Activated T-helper 2 cell treated with anti-CD3 and anti-CD28 coated beads, Interferon-gamma antibody, Interleukin-2, Interleukin-4, amounts not matched to agents 10 μg/mL and 5 μg/mL and 100 μg/mL, durations not matched to agents 14 hours and 24 hours and 36 hours (primary cell): ENCODE measurements at regions not wholly inside any gene's neighbourhood (a gene's known extent, or its start where the extent isn't known, plus 50 kb on each side); places are given as distances from the start of the nearest gene placed in this dataset.

ENCODE experiments used
- DNase-seq: peaks from one replicate; pipeline ENCODE4 v3.0.0; 2021; ENCODE audit warnings: low spot score
- H3K27ac Mint-ChIP-seq: one replicate; pipeline ENCODE4 v1.8.0; 2021; ENCODE audit warnings: mixed read lengths
- H3K27me3 Mint-ChIP-seq: one replicate; pipeline ENCODE4 v1.8.0; 2021; ENCODE audit warnings: low read depth, mixed read lengths
- H3K36me3 Mint-ChIP-seq: one replicate; pipeline ENCODE4 v1.8.0; 2021; ENCODE audit warnings: low read depth, mixed read lengths
- H3K4me1 Mint-ChIP-seq: one replicate; pipeline ENCODE4 v1.8.0; 2021; ENCODE audit warnings: low read depth, mixed read lengths
- H3K4me3 Mint-ChIP-seq: one replicate; pipeline ENCODE4 v1.8.0; 2021; ENCODE audit warnings: low read depth, mild to moderate bottlenecking, moderate library complexity, mixed read lengths
- H3K9me3 Mint-ChIP-seq: one replicate; pipeline ENCODE4 v1.8.0; 2021; ENCODE audit warnings: mixed read lengths
- intact Hi-C: fragments of 100-400 bp; cut with micrococcal nuclease; formaldehyde crosslinking; loops from one replicate; pipeline ENCODE4 v1.15.1; 2023

DNA sequence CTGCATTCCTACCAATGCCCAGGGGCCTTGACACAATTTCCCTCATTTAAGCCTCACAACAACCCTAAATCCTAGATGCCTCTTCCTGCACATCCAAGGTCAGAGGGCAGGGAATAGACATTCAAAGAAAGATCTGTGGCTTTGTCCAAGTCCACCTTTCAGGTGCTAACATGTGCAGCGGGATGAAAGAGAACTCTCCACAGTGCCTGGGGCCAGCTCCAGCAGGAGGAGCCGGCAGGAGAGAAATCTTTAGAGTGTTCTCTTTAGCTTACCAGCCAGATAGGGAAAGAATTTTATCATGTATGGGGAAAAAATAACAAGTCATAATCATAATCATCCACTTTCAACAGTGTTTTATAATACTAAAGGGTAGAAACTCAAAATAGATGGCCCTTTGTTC lies 319.7 kb downstream of the MATN1 start:
- Mint-ChIP-seq H3K4me3 (no peak overlapping the region), H3K27me3 (peaks cover 3% of the 10 kb centered on the region), H3K9me3 (no peaks in the 10 kb centered on the region), H3K4me1 (no peaks in the 10 kb centered on the region), H3K36me3 (no peaks in the 10 kb centered on the region), H3K27ac (no peak overlapping the region)
- DNase-seq = no peak
- intact Hi-C loops = no loop called here

- Mint-ChIP-seq H3K9me3 (no peaks in the 10 kb centered on the region), H3K36me3 (no peaks in the 10 kb centered on the region), H3K4me1 (no peaks in the 10 kb centered on the region), H3K27me3 (peaks cover 3% of the 10 kb centered on the region), H3K27ac (no peak overlapping the region), H3K4me3 (no peak overlapping the region)
- intact Hi-C loops = no loop called here
- no peak for DNase-seq
Measured at GRCh38 chr1:30403061-30403645, 320.2 kb downstream of the MATN1 start.

DNA sequence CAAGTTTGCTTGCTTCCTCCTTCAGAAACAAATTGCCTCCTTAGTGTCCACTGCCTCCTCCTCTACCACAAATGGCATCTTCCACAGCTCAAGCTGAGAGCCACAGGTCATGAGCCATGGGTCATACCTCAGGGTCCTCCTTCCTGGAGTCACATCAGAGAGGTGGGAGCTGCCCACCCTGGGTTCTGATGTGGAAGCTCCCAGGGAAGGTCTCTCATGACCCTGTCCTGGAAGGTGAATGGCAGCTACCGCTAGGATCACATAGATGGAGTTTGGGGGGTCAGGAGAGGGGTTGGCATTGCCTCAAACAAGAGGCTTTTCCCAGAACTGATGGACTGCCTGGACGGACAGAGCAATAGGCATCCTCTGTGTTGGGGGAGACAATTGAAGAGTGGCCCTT lies 321.4 kb downstream of the MATN1 start:
- DNase-seq = no peak
- Mint-ChIP-seq H3K9me3 (no peaks in the 10 kb centered on the region), H3K4me3 (no peak overlapping the region), H3K36me3 (no peaks in the 10 kb centered on the region), H3K27me3 (peaks cover 3% of the 10 kb centered on the region), H3K27ac (no peak overlapping the region), H3K4me1 (no peaks in the 10 kb centered on the region)
- intact Hi-C loops = no loop called here

DNA sequence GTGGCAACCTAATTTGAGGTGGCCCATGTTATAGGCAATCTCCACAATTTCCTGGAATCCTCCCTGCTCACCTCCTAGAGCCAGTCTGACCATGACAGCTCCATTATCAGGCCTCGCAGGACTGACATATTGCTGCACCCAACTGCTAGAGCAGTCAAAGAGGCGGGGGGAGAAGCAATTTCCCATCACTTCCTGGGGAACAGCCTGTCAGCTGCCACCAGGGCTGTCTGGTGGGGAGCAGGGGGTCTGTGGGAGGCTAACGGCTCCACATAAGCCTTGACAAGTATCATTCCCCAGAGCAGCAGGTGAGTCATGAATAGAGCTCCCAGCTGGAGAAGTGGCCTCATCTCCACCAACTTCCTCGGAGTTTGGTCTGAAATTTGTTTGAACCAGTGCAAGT lies 322.9 kb downstream of the MATN1 start:
- H3K9me3 Mint-ChIP-seq = no peaks in the 10 kb centered on the region
- no peak for DNase-seq
- H3K4me3 Mint-ChIP-seq = no peak overlapping the region
- no peaks in the 10 kb centered on the region for H3K4me1 Mint-ChIP-seq
- intact Hi-C loops = no loop called here
- H3K27ac Mint-ChIP-seq = no peak overlapping the region
- no peaks in the 10 kb centered on the region for H3K27me3 Mint-ChIP-seq
- H3K36me3 Mint-ChIP-seq = no peaks in the 10 kb centered on the region

DNA sequence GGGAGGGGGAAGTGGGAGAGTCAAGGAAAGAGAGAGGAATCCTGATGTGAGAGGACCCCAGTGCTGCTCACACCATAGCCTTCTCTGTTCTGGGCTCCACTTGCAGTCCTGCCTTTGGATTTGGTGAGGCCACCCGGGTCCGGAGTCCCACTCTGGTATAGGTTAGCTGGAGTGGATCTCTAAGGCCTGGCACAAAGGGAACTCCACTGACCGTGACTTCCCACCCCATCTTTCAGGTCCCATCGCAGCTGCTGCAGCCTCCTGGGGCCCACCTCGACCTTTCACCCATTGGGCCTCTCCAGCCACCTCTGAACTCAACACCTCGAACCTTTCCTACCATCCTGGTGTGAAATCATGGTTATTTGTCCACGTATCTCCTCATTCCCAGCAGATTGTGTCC lies 324.4 kb downstream of the MATN1 start:
- Mint-ChIP-seq H3K36me3 (no peaks in the 10 kb centered on the region), H3K4me1 (no peaks in the 10 kb centered on the region), H3K27ac (no peak overlapping the region), H3K27me3 (peaks cover 3% of the 10 kb centered on the region), H3K4me3 (no peak overlapping the region), H3K9me3 (no peaks in the 10 kb centered on the region)
- DNase-seq = no peak
- intact Hi-C loops = no loop called here

DNA sequence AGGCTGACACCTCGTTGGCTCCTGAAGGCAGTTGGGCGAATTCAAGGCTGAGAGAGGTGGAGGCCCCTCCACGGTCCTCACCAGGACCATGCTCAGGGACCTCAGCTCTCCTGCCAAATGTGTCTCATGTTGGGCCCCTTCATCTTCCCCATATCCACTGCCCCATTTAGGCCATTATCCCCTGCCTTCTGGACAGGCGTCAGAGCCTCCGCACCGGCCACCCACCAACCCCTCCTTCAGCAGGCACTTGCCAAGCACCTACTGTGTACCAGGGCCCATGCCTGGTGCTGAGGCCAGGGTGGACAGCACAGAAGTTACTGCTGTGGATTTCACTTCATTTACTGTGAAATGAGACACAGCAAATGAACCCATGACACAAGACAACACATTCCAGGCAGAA lies 325.8 kb downstream of the MATN1 start:
- Mint-ChIP-seq H3K36me3 (no peaks in the 10 kb centered on the region), H3K4me3 (no peak overlapping the region), H3K4me1 (no peaks in the 10 kb centered on the region), H3K27me3 (peaks cover 13% of the 10 kb centered on the region), H3K27ac (no peak overlapping the region), H3K9me3 (no peaks in the 10 kb centered on the region)
- intact Hi-C loops = no loop called here
- no peak for DNase-seq

DNA sequence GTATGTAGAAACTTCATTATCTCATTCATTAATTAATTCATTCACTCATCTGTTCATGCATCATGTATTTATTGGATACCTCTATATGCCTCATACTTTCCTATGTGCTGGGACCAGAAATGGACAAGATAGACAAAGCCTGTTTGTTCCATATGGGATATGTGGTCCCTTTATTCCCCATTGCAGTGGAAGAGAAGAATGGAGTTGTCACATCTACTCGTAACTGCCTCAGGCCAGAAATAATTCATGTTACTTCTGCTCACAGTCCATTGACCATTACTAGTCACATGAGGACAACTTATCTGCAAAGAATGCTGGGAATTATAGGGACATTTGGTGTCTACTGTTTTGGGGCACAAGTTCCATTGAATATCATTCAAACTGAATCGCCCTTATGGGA lies 327.8 kb downstream of the MATN1 start:
- peaks cover 14% of the 10 kb centered on the region for H3K27me3 Mint-ChIP-seq
- no peaks in the 10 kb centered on the region for H3K9me3 Mint-ChIP-seq
- no peak overlapping the region for H3K27ac Mint-ChIP-seq
- no peak overlapping the region for H3K4me3 Mint-ChIP-seq
- no peaks in the 10 kb centered on the region for H3K4me1 Mint-ChIP-seq
- no peak for DNase-seq
- H3K36me3 Mint-ChIP-seq = no peaks in the 10 kb centered on the region
- intact Hi-C loops = no loop called here

- Mint-ChIP-seq H3K9me3 (no peaks in the 10 kb centered on the region), H3K4me1 (no peaks in the 10 kb centered on the region), H3K36me3 (no peaks in the 10 kb centered on the region), H3K27me3 (peaks cover 9% of the 10 kb centered on the region), H3K27ac (no peak overlapping the region), H3K4me3 (no peak overlapping the region)
- intact Hi-C loops = loop anchor here (10.0 kb wide), 1 partner anchor 316 kb away; no protein-coding TSS in a partner anchor
- no peak for DNase-seq
Measured at GRCh38 chr1:30388386-30388785, 335.0 kb downstream of the MATN1 start.

DNA sequence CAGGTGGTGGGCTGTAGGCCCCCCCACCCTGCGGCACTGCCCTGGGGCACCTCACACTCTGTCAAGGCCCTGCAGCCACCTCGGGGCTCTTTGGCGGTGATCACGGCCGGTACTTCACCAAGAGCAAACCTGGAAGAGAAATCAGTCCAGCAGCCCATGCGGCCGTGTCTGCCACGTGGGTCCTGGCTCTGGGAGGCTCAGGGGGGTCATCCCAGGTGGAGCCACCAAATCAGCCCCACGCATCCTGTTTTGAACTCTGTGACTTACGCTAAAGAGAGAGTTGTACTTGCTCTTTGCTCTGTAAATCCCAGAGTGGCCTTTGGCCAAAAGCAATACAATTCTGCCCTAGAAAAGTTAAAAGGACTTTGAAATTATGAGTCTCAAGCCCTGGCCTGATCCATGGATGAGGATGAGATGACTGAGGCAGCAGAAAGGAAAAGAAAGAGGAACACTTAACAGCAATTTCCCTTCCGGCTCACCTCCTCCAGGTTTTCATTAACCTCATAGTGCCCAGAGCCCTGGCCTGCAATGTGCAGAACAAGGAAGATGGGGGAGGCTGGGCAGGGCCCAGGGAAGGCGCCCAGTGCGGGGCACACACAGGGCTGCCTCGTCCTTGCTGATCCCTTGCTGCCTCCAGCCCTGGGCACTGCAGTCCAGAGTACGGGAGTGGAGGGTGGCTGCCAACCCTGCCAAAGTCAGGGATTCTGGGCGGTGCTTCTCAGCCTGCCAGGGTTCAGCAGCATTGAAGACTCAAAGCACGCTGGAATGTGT lies 337.0 kb downstream of the MATN1 start:
- no peaks in the 10 kb centered on the region for H3K9me3 Mint-ChIP-seq
- no peak overlapping the region for H3K27ac Mint-ChIP-seq
- H3K27me3 Mint-ChIP-seq = no peaks in the 10 kb centered on the region
- DNase-seq = no peak
- H3K4me1 Mint-ChIP-seq = no peaks in the 10 kb centered on the region
- no peaks in the 10 kb centered on the region for H3K36me3 Mint-ChIP-seq
- no peak overlapping the region for H3K4me3 Mint-ChIP-seq
- intact Hi-C loops = loop anchor here (10.0 kb wide), 1 partner anchor 318 kb away; no protein-coding TSS in a partner anchor

GRCh38 chr1:30385246-30385995 lies 338.0 kb downstream of the MATN1 start:
- intact Hi-C loops = loop anchor here (10.0 kb wide), 1 partner anchor 319 kb away; no protein-coding TSS in a partner anchor
- H3K27ac Mint-ChIP-seq = no peak overlapping the region
- no peak overlapping the region for H3K4me3 Mint-ChIP-seq
- peaks cover 2% of the 10 kb centered on the region for H3K4me1 Mint-ChIP-seq
- DNase-seq = no peak
- H3K36me3 Mint-ChIP-seq = no peaks in the 10 kb centered on the region
- H3K27me3 Mint-ChIP-seq = no peaks in the 10 kb centered on the region
- no peaks in the 10 kb centered on the region for H3K9me3 Mint-ChIP-seq

- Mint-ChIP-seq H3K27ac (no peak overlapping the region), H3K27me3 (no peaks in the 10 kb centered on the region), H3K9me3 (no peaks in the 10 kb centered on the region), H3K4me1 (peaks cover 2% of the 10 kb centered on the region), H3K4me3 (no peak overlapping the region), H3K36me3 (no peaks in the 10 kb centered on the region)
- DNase-seq = no peak
- intact Hi-C loops = loop anchor here (5.0 to 10.0 kb wide), 2 partner anchors 320 to 1007 kb away; no protein-coding TSS in a partner anchor
Measured at GRCh38 chr1:30384286-30385245, 338.8 kb downstream of the MATN1 start.

DNA sequence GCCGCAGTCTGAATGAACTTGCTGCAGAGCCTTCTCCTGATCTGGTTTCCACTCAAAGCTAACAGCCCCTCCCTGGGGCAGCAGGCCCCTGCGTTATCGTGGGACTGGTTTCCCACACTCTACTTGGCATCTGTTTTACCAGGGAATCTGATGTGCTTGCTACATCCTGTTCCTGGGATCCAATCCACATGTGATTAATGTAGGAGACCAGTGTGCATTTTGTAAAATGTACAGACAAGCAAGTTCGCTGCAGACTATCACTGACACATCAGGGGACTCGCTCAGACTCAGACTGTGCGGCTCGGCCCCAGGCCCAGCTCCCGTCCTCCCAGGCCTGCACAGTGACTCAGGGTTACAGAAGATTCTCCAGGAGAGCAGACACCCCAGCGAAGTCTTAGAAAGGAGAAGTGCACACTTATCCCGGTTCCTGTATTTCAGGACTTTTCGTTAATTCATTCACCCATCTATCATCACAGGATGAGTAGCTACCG lies 340.1 kb downstream of the MATN1 start:
- no peak for DNase-seq
- H3K4me3 Mint-ChIP-seq = no peak overlapping the region
- H3K27ac Mint-ChIP-seq = no peak overlapping the region
- no peaks in the 10 kb centered on the region for H3K36me3 Mint-ChIP-seq
- H3K9me3 Mint-ChIP-seq = no peaks in the 10 kb centered on the region
- intact Hi-C loops = loop anchor here (5.0 to 10.0 kb wide), 2 partner anchors 322 to 1006 kb away; no protein-coding TSS in a partner anchor
- peaks cover 2% of the 10 kb centered on the region for H3K4me1 Mint-ChIP-seq
- peaks cover 2% of the 10 kb centered on the region for H3K27me3 Mint-ChIP-seq
